Liver (tissue), 8 donors: ENCODE measurements at regions not wholly inside any gene's neighbourhood (a gene's known extent, or its start where the extent isn't known, plus 50 kb on each side); places are given as distances from the start of the nearest gene placed in this dataset.

ENCODE experiments used
- DNase-seq: peaks from one replicate; pipeline ENCODE4 v3.0.0-alpha.2; 2017; ENCODE audit warnings: low spot score
- H3K27ac ChIP-seq, 2 donors: one replicate each; pipeline ENCODE4 v1.7.0; 2013; ENCODE audit warnings: inconsistent platforms in 2 of 2, low read length in 2 of 2, control low read depth in 1 of 2, low read depth in 1 of 2, mild to moderate bottlenecking in 1 of 2
- H3K27me3 ChIP-seq, 4 donors: one replicate each; pipeline versions ENCODE4 v1.6.1 to v1.7.0; 2013; ENCODE audit warnings: low read length in 3 of 4, inconsistent platforms in 1 of 4, mild to moderate bottlenecking in 1 of 4, moderate library complexity in 1 of 4; ENCODE audit not compliant: control insufficient read depth in 4 of 4, insufficient read depth in 4 of 4
- H3K36me3 ChIP-seq, 4 donors: one replicate each; pipeline versions ENCODE4 v1.6.1 to v1.7.0; 2013; ENCODE audit warnings: low read length in 3 of 4, mild to moderate bottlenecking in 3 of 4, low read depth in 1 of 4, moderate library complexity in 1 of 4; ENCODE audit not compliant: control insufficient read depth in 4 of 4, insufficient read depth in 3 of 4
- H3K4me1 ChIP-seq, 4 donors: one replicate each; pipeline versions ENCODE4 v1.6.1 to v1.7.0; 2013; ENCODE audit warnings: low read length in 3 of 4, mild to moderate bottlenecking in 3 of 4, moderate library complexity in 1 of 4; ENCODE audit not compliant: control insufficient read depth in 4 of 4, insufficient read depth in 4 of 4
- H3K4me3 ChIP-seq, 3 donors: one replicate each; pipeline versions ENCODE4 v1.6.1 to v1.7.0; 2013; ENCODE audit warnings: low read length in 3 of 3, control low read depth in 1 of 3, low read depth in 1 of 3, mild to moderate bottlenecking in 1 of 3
- H3K9ac ChIP-seq, 2 donors: one replicate each; pipeline ENCODE4 v1.7.0; 2013; ENCODE audit warnings: low read length in 2 of 2, mild to moderate bottlenecking in 2 of 2, moderate library complexity in 2 of 2, control low read depth in 1 of 2, low read depth in 1 of 2
- H3K9me3 ChIP-seq, 4 donors: one replicate each; pipeline versions ENCODE4 v1.6.1 to v1.7.0; 2013; ENCODE audit warnings: low read length in 3 of 4; ENCODE audit not compliant: control insufficient read depth in 4 of 4
- ATF3 ChIP-seq: IDR thresholded peaks from 2 replicates; pipeline ENCODE4 v1.6.1; 2016; ENCODE audit warnings: antibody characterized with exemption
- CTCF ChIP-seq: fragments of 150-350 bp; IDR thresholded peaks from 2 replicates; pipeline ENCODE4 v1.5.1; 2017; ENCODE audit warnings: improper control_type of control experiment, low read depth, low read length; ENCODE audit not compliant: missing input control
- EGR1 ChIP-seq, 2 donors: IDR thresholded peaks; 2 replicates each; pipeline ENCODE4 v1.6.1; 2016 to 2018; ENCODE audit warnings: antibody characterized with exemption in 2 of 2, low read depth in 2 of 2
- FOXA1 ChIP-seq: IDR thresholded peaks from 2 replicates; pipeline ENCODE4 v1.6.1; 2016; ENCODE audit warnings: antibody characterized with exemption
- FOXA2 ChIP-seq: IDR thresholded peaks from 2 replicates; pipeline ENCODE4 v1.6.1; 2016; ENCODE audit warnings: antibody characterized with exemption
- GABPA ChIP-seq, 2 donors: IDR thresholded peaks in 1 of 2; conservative IDR thresholded peaks in 1 of 2; 2 replicates each; pipeline ENCODE4 v1.6.1; 2016; ENCODE audit warnings: antibody characterized with exemption in 2 of 2, mild to moderate bottlenecking in 1 of 2, moderate library complexity in 1 of 2
- HNF4A ChIP-seq, 2 donors: conservative IDR thresholded peaks; 2 replicates each; pipeline ENCODE4 v1.6.1; 2016; ENCODE audit warnings: antibody characterized with exemption in 2 of 2, mild to moderate bottlenecking in 2 of 2
- HNF4G ChIP-seq: IDR thresholded peaks from 2 replicates; pipeline ENCODE4 v1.6.1; 2016; ENCODE audit warnings: antibody characterized with exemption
- JUND ChIP-seq, 2 donors: IDR thresholded peaks; 2 replicates each; pipeline ENCODE4 v1.6.1; 2016; ENCODE audit warnings: antibody characterized with exemption in 2 of 2
- MAX ChIP-seq: IDR thresholded peaks from 2 replicates; pipeline ENCODE4 v1.6.1; 2016; ENCODE audit warnings: antibody characterized with exemption
- NR2F2 ChIP-seq: IDR thresholded peaks from 2 replicates; pipeline ENCODE4 v1.6.1; 2016; ENCODE audit warnings: antibody characterized with exemption
- RAD21 ChIP-seq, 2 donors: IDR thresholded peaks; 2 replicates each; pipeline ENCODE4 v1.6.1; 2016; ENCODE audit warnings: antibody characterized with exemption in 2 of 2, mild to moderate bottlenecking in 2 of 2
- REST ChIP-seq: IDR thresholded peaks from 2 replicates; pipeline ENCODE4 v1.6.1; 2016; ENCODE audit warnings: antibody characterized with exemption, mild to moderate bottlenecking
- RXRA ChIP-seq, 2 donors: IDR thresholded peaks; 2 replicates each; pipeline ENCODE4 v1.6.1; 2017 to 2018; ENCODE audit warnings: antibody characterized with exemption in 2 of 2, mild to moderate bottlenecking in 1 of 2
- SP1 ChIP-seq: IDR thresholded peaks from 2 replicates; pipeline ENCODE4 v1.6.1; 2018; ENCODE audit warnings: antibody characterized with exemption, mild to moderate bottlenecking
- TAF1 ChIP-seq: conservative IDR thresholded peaks from 2 replicates; pipeline ENCODE4 v1.6.1; 2016; ENCODE audit warnings: antibody characterized with exemption, mild to moderate bottlenecking
- YY1 ChIP-seq: IDR thresholded peaks from 2 replicates; pipeline ENCODE4 v1.6.1; 2016; ENCODE audit warnings: antibody characterized with exemption, mild to moderate bottlenecking
- ZBTB33 ChIP-seq: IDR thresholded peaks from 2 replicates; pipeline ENCODE4 v1.6.1; 2016; ENCODE audit warnings: antibody characterized with exemption
- WGBS: extraction: QIAGEN DNeasy Blood & Tissue Kit; methylation state at CpG from one replicate; pipeline ENCODE4 v1.1.7; 2013; 5-methylcytosine and 5-hydroxymethylcytosine counted together
- donor health status: healthy.
- donor health status: healthy.
- donor health status: healthy.
- donor health status: healthy.
- donor health status: healthy.

- no peaks in the 10 kb centered on the region for H3K4me1 ChIP-seq
- DNase-seq: no peak
- H3K9me3 ChIP-seq: peaks cover 0 to 2% (median 0%) of the 10 kb centered on the region in 4 donors
- H3K9ac ChIP-seq: no peak overlapping the region
- peaks cover 0 to 2% (median 0%) of the 10 kb centered on the region in 4 donors for H3K27me3 ChIP-seq
- 85% methylated on average over 3 of the region's 3 CpGs for WGBS
- H3K27ac ChIP-seq: no peak overlapping the region
- H3K36me3 ChIP-seq: no peaks in the 10 kb centered on the region
- H3K4me3 ChIP-seq: no peak overlapping the region
- TF ChIP-seq RXRA (IDR thresholded peaks at IDR 0.05): no peak
- TF ChIP-seq TAF1: no peak
- TF ChIP-seq ZBTB33: no peak
- TF ChIP-seq NR2F2: no peak
- TF ChIP-seq HNF4A (conservative IDR thresholded peaks at IDR 0.05): no peak
- TF ChIP-seq SP1: no peak
- no peak for TF ChIP-seq HNF4G
- no peak for TF ChIP-seq EGR1 (IDR thresholded peaks at IDR 0.05; ENCODE audit: low read depth in 2 of 2)
- TF ChIP-seq MAX: no peak
- no peak for TF ChIP-seq ATF3
- TF ChIP-seq YY1: no peak
- TF ChIP-seq FOXA1: no peak
- TF ChIP-seq GABPA (IDR thresholded peaks at IDR 0.05 in 1 of 2, conservative IDR thresholded peaks at IDR 0.05 in 1 of 2): no peak
- TF ChIP-seq FOXA2: no peak
- TF ChIP-seq JUND (IDR thresholded peaks at IDR 0.05): no peak
These were observed 293.4 kb downstream of the CD109 start for GRCh38 chr6:73989428-73989827.

- 30% methylated on average over 2 of the region's 2 CpGs for WGBS
- no peaks in the 10 kb centered on the region for H3K36me3 ChIP-seq
- H3K9ac ChIP-seq: no peak overlapping the region
- H3K27ac ChIP-seq: no peak overlapping the region
- H3K27me3 ChIP-seq: peaks cover 0 to 2% (median 0%) of the 10 kb centered on the region in 4 donors
- peaks cover 0 to 2% (median 0%) of the 10 kb centered on the region in 4 donors for H3K9me3 ChIP-seq
- H3K4me1 ChIP-seq: no peaks in the 10 kb centered on the region
- TF ChIP-seq ATF3 (no peak), REST (no peak), HNF4G (no peak), FOXA1 (no peak), GABPA (IDR thresholded peaks at IDR 0.05 in 1 of 2, conservative IDR thresholded peaks at IDR 0.05 in 1 of 2) (no peak), RXRA (IDR thresholded peaks at IDR 0.05) (no peak), JUND (IDR thresholded peaks at IDR 0.05) (no peak), TAF1 (no peak), RAD21 (IDR thresholded peaks at IDR 0.05) (peak; percentile 25 to 55), CTCF (peak; percentile 12)
- DNase-seq: no peak
- H3K4me3 ChIP-seq: no peak overlapping the region
These were observed 289.9 kb downstream of the CD109 start for GRCh38 chr6:73985891-73986290.
